Left renal cortex interstitium (tissue), 4 donors: ENCODE measurements at regions not wholly inside any gene's neighbourhood (a gene's known extent, or its start where the extent isn't known, plus 50 kb on each side); places are given as distances from the start of the nearest gene placed in this dataset.
"Not testable (repeated sequence)": the region's sequence is repeated elsewhere in the genome, so short reads cannot be mapped to it uniquely, and the experiment has no call there.

Experiments
- DNase-seq, 4 donors: peaks; one replicate each; pipeline ENCODE4 v3.0.0-alpha.2; 2013; ENCODE audit warnings: low read depth in 4 of 4, low spot score in 2 of 4, missing footprints in 1 of 4

GRCh38 chr7:153401795-153402720 is 642.5 kb downstream of the ACTR3B start:
- no peak for DNase-seq

GRCh38 chr7:153402721-153403541 is 643.4 kb downstream of the ACTR3B start:
- no peak for DNase-seq

- no peak for DNase-seq
These were observed 644.6 kb downstream of the ACTR3B start for GRCh38 chr7:153404124-153404523.

- DNase-seq: no peak
These were observed 645.3 kb downstream of the ACTR3B start for GRCh38 chr7:153404781-153405279.

- no peak for DNase-seq
These were observed 646.3 kb upstream of the DPP6 start for GRCh38 chr7:153405704-153406485.

- DNase-seq: no peak
These were observed 645.7 kb upstream of the DPP6 start for GRCh38 chr7:153406486-153406872.

- no peak for DNase-seq
These were observed 644.7 kb upstream of the DPP6 start for GRCh38 chr7:153407291-153408046.

- DNase-seq: no peak
These were observed 643.5 kb upstream of the DPP6 start for GRCh38 chr7:153408360-153409335.

GRCh38 chr7:153409567-153410342 is 642.4 kb upstream of the DPP6 start:
- DNase-seq: not testable (repeated sequence)

- not testable (repeated sequence) for DNase-seq
These were observed 641.1 kb upstream of the DPP6 start for GRCh38 chr7:153410997-153411642.

GRCh38 chr7:153412114-153412823 is 639.9 kb upstream of the DPP6 start:
- DNase-seq: not testable (repeated sequence)

GRCh38 chr7:153412824-153413198 is 639.4 kb upstream of the DPP6 start:
- not testable (repeated sequence) for DNase-seq

- no peak for DNase-seq
These were observed 639.0 kb upstream of the DPP6 start for GRCh38 chr7:153413199-153413539.

- DNase-seq: no peak
These were observed 638.5 kb upstream of the DPP6 start for GRCh38 chr7:153413540-153414287.

GRCh38 chr7:153414288-153414629 is 637.9 kb upstream of the DPP6 start:
- DNase-seq: no peak

GRCh38 chr7:153415632-153416031 is 636.6 kb upstream of the DPP6 start:
- no peak for DNase-seq
